ENCODE measurements at regions not wholly inside any gene's neighbourhood (a gene's known extent, or its start where the extent isn't known, plus 50 kb on each side); places are given as distances from the start of the nearest gene placed in this dataset.

- no peak for TF ChIP-seq EZH2 (IDR thresholded peaks at IDR 0.05; ENCODE audit: low read length)
- TF ChIP-seq, protein P1, sequence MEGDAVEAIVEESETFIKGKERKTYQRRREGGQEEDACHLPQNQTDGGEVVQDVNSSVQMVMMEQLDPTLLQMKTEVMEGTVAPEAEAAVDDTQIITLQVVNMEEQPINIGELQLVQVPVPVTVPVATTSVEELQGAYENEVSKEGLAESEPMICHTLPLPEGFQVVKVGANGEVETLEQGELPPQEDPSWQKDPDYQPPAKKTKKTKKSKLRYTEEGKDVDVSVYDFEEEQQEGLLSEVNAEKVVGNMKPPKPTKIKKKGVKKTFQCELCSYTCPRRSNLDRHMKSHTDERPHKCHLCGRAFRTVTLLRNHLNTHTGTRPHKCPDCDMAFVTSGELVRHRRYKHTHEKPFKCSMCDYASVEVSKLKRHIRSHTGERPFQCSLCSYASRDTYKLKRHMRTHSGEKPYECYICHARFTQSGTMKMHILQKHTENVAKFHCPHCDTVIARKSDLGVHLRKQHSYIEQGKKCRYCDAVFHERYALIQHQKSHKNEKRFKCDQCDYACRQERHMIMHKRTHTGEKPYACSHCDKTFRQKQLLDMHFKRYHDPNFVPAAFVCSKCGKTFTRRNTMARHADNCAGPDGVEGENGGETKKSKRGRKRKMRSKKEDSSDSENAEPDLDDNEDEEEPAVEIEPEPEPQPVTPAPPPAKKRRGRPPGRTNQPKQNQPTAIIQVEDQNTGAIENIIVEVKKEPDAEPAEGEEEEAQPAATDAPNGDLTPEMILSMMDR (optimal IDR thresholded peaks at IDR 0.05 in 1 of 3, IDR thresholded peaks at IDR 0.05 in 1 of 3, conservative IDR thresholded peaks at IDR 0.05 in 1 of 3; ENCODE audit: extremely low read depth in 1 of 3, insufficient read depth in 2 of 3, low read length in 3 of 3) = no peak
Measured at GRCh38 chr15:95556866-95557225, 773.7 kb upstream of the NR2F2 start.

Measured in keratinocyte (primary cell).